ENCODE measurements at regions not wholly inside any gene's neighbourhood (a gene's known extent, or its start where the extent isn't known, plus 50 kb on each side); places are given as distances from the start of the nearest gene placed in this dataset.
"Not testable (repeated sequence)": the region's sequence is repeated elsewhere in the genome, so short reads cannot be mapped to it uniquely, and the experiment has no call there.

GRCh38 chr2:35787302-35788031 lies 568.1 kb upstream of the CRIM1 start:
- DNase-seq, result no peak

- DNase-seq, result no peak
Measured at GRCh38 chr2:35785564-35785963, 570.0 kb upstream of the CRIM1 start.

DNA sequence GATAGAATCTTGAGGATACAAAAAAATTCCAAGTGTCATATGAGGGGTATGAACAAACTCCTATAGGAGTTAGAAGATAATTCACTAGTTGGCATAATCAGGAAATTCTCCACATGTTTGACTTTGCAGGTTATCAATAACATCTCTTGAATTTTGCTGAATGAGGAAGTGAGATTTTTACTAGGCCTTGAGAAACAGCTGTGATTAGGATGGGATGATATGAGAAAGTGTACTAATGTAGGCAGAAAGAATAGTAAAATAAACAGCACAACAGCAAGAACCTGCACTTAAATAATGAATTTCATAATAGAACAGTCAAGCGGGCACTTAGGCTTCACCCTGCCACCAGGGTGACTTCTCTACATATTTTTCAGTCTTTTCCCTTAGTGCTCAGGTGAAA lies 570.8 kb upstream of the CRIM1 start:
- DNase-seq, result no peak

- no peak for DNase-seq
Measured at GRCh38 chr2:35783723-35784122, 571.9 kb upstream of the CRIM1 start.

DNA sequence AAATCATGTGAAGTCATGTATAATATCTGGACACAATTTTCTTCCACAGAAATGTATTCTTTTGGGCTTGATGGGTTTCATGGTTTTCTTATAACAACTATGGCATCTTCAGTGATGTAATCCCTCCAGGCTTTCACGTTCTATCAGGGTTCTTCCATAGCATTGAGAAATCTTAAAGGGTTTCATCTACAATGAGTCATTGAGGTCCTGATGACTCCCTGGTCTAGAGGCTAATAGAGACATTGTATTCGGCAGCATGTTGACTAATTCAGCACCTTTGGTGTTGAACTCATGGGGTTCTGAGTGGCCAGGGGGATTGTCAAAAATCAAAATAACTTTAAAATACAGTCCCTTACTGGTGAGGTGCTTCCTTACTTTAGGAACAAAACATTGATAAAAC lies 614.0 kb upstream of the CRIM1 start:
- DNase-seq, result no peak

- DNase-seq, result no peak
Measured at GRCh38 chr2:35731674-35732073, 623.9 kb upstream of the CRIM1 start.

DNA sequence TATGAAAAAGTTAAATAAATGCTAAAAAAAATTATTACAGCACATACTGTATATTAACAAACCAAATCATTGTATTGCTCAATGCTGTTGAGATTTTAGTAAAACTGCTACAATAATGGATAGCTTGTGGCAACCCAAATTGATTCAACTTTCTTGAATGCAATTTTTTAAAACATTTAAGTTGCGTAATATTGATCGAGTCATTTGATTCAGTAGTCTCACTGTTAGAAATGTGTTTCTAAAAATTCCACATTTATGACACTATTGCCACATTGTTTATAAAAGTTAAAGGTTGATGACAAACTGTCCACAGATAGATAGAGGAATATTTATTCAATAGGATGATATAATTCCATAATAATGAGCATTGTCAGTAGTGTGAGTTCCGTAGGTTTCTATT lies 640.7 kb upstream of the CRIM1 start:
- no peak for DNase-seq

DNA sequence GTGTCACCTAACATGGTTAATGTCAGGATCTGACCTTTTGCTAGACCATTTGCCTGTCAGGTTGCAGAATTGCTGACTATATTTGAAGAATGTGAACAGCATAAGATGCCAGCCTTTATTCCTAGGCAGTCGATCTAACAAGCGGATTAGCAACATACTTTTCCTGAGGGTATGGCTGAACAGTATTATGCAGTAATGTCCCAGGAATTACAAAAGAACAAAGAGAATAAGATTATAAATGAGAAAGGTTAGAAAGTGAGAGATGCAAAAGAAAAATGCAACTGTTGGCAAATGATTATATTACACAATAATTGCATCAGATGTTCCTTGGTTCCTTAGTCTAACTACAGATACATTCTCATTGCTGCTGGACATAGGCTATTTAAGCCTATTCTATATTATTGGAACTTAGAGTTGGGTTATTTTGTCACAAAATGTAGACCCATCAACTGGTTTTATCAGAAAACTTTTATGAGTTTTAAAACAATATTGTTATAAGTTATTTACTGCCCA lies 647.1 kb upstream of the CRIM1 start:
- no peak for DNase-seq

GRCh38 chr2:35688309-35688708 lies 667.3 kb upstream of the CRIM1 start:
- no peak for DNase-seq

DNA sequence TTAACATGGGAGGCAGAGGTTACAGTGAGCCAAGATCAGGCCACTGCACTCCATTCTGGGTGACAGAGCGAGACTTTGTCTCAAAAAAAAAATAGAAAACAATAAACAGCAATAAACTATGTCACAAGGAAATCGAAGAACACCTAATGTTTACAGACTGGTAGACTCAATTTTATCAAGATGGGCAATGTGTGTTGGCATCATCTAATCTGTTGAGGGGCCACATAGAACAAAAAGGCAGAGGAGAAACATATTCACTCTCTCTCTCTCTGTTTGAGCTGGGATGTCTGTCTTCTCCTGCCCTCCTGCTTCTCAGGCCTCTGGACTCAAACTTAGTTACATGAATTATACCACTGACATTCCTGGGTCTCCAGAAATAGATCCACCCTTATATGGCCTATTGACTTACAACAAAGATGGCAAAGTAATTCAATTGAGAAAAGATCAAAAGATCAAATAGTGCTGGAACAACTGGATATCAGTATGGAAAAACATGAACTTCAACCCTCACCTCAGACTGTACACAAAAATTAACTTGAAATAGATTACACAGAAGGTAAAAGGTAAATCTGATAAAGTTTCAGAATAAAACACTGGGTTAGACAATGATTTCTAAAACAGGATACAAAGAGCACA lies 703.8 kb upstream of the CRIM1 start:
- DNase-seq, result no peak

- DNase-seq, result no peak
Measured at GRCh38 chr2:35614640-35615039, 740.9 kb upstream of the CRIM1 start.

- no peak for DNase-seq
Measured at GRCh38 chr2:35606394-35606793, 749.2 kb upstream of the CRIM1 start.

- no peak for DNase-seq
Measured at GRCh38 chr2:35598310-35598709, 757.3 kb upstream of the CRIM1 start.

GRCh38 chr2:35591886-35592285 lies 763.7 kb upstream of the CRIM1 start:
- no peak for DNase-seq

DNA sequence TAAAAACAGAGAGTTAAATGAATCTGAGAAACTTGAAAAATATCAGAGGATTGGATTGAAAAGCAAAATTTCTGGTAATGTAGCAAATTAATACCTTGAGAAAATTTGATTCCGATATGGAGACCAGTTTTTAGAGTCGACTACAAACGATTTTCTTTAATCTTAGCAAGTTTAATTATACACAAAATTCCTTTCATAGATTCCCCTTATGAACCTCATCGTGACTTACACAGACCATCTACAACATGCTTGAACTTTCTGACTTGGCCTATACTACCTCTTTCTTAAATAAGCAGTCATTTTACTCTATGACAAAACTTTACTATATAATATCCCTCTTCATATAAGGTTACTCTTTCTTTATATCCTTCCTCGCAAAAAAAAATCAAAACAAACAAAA lies 769.6 kb upstream of the CRIM1 start:
- no peak for DNase-seq

DNA sequence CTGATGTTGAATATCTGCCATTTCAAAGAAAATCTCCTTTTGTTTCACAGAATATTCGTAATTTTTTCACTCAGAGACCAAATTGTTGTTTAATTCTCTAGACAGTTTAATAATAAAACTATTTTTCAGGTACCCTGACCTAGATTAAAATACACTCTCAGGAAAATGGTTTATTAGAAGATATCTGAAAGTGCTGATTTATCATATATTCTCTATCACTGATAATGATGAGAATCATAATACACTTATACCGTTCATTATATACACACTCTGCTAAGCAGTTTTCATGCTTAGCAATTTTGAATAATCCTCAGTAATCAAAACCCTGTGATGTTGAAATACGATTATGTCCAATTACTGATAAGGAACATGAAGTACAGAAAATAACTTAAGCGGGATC lies 772.9 kb upstream of the CRIM1 start:
- DNase-seq, result no peak

DNA sequence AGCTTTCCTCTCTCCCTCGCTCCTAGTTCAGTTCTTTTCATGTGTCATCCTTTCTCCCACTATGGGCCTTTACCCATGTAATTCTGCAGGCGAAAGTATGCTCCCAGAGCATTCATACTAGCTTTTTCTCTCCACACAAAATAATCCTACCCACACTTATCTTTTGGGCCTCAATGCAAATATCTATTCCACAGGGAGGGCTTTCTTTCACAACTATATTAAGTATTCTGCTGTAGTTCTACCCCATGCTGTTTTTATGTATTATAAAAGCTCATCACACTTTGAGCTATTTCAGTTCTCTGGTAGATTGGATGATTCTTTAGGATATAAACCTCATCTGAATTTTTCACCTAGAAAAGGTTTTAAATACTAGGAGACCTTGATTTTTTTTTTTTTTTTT lies 774.6 kb upstream of the CRIM1 start:
- no peak for DNase-seq

GRCh38 chr2:35568574-35568973 lies 787.0 kb upstream of the CRIM1 start:
- not testable (repeated sequence) for DNase-seq

GRCh38 chr2:35562488-35562887 lies 793.1 kb upstream of the CRIM1 start:
- no peak for DNase-seq

GRCh38 chr2:35548171-35548570 lies 807.4 kb upstream of the CRIM1 start:
- DNase-seq, result no peak

- no peak for DNase-seq
Measured at GRCh38 chr2:35545301-35545700, 810.3 kb upstream of the CRIM1 start.

- DNase-seq, result no peak
Measured at GRCh38 chr2:35538796-35539195, 816.8 kb upstream of the CRIM1 start.

DNA sequence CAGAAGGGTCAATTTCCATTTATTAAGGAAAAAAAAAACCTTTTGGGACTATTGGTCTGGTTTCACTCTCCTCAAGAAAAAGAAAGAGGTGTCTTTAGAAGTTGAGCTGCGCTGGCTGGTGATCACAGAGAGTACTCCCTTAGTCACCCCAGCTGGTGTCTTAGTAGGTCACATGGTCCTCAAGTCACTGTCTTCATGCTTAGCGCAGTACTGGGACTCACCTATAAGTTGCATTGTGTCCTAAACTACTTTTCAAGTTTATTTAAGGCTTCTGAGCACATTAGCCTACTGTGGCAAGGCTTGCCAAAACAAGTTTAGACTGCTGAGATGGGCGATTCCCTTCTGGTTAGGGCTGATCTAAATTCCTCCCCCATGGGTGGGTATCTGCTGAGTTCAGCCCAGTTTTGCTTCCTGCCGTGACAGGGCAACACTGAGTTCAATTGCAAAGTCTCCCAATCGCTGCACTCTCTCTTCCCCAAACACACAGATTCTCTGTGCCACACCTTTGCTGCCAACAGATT lies 824.9 kb upstream of the CRIM1 start:
- DNase-seq, result no peak

- no peak for DNase-seq
Measured at GRCh38 chr2:35526741-35527140, 828.8 kb upstream of the CRIM1 start.

DNA sequence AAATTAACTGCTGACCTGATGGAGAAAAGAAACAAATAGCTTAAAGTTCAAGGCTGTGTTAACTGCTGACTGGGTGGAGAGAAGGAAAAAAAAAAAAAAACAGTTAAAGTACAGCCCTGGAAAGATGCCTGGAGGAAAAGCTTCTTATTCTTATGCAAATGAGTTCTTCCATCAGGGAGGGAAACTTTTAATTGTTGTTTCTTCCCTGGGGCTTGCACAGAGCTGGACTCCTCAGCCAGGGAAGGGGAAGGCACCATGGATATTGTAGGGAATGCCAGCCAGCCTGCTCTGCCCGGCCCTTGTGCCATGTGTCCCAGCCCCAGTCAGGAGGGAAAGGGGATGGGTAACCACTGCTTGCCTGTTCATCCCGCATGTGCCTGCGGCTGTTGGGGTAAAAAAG lies 833.1 kb upstream of the CRIM1 start:
- DNase-seq, result no peak

Measured in NCI-H510A (cell line).